PFSK-1 (cell line): ENCODE measurements at regions not wholly inside any gene's neighbourhood (a gene's known extent, or its start where the extent isn't known, plus 50 kb on each side); places are given as distances from the start of the nearest gene placed in this dataset.

Experiments
- FOXP2 ChIP-seq: optimal IDR thresholded peaks from 2 replicates; pipeline ENCODE3; 2011; ENCODE audit warnings: borderline replicate concordance, control low read depth, inconsistent platforms; ENCODE audit not compliant: insufficient read depth; ENCODE audit errors: extremely low read length, extremely low read depth
- POLR2AphosphoS5 ChIP-seq: IDR thresholded peaks from 2 replicates; pipeline ENCODE4 v1.6.1; 2012; ENCODE audit warnings: low read depth, mild to moderate bottlenecking, control low read depth, low read length, moderate library complexity
- REST ChIP-seq, 2 experiments: IDR thresholded peaks; 2 replicates each; pipeline versions ENCODE4 v1.6.1 to v1.8.0; 2011 to 2012; ENCODE audit warnings: low read depth in 2 of 2, low read length in 2 of 2, control low read depth in 1 of 2, inconsistent platforms in 1 of 2, mild to moderate bottlenecking in 1 of 2, moderate library complexity in 1 of 2; ENCODE audit not compliant: insufficient read depth in 1 of 2
- SIN3A ChIP-seq: IDR thresholded peaks from 2 replicates; pipeline ENCODE4 v1.6.1; 2012; ENCODE audit warnings: mild to moderate bottlenecking, low read length, moderate library complexity, borderline replicate concordance; ENCODE audit not compliant: insufficient read depth
- TAF1 ChIP-seq: IDR thresholded peaks from 2 replicates; pipeline ENCODE4 v1.6.1; 2012; ENCODE audit warnings: low read length, control low read depth, borderline replicate concordance; ENCODE audit not compliant: insufficient read depth

- TF ChIP-seq TAF1 (no peak), POLR2AphosphoS5 (no peak), FOXP2 (no peak), SIN3A (no peak), REST (IDR thresholded peaks at IDR 0.05; ENCODE audit: insufficient read depth in 1 of 2, low read depth in 2 of 2, low read length in 2 of 2) (no peak)
Observed at GRCh38 chr2:45301307-45302277, 292.3 kb upstream of the SIX2 start.

GRCh38 chr2:45300026-45300750 is 290.9 kb upstream of the SIX2 start:
- TF ChIP-seq POLR2AphosphoS5 (no peak), REST (IDR thresholded peaks at IDR 0.05; ENCODE audit: insufficient read depth in 1 of 2, low read depth in 2 of 2, low read length in 2 of 2) (no peak), TAF1 (no peak), SIN3A (no peak), FOXP2 (no peak)

- no peak for TF ChIP-seq TAF1
- no peak for TF ChIP-seq POLR2AphosphoS5
- no peak for TF ChIP-seq SIN3A
- no peak for TF ChIP-seq FOXP2
- TF ChIP-seq REST (IDR thresholded peaks at IDR 0.05; ENCODE audit: insufficient read depth in 1 of 2, low read depth in 2 of 2, low read length in 2 of 2), result no peak
Observed at GRCh38 chr2:45299361-45299760, 290.1 kb upstream of the SIX2 start.

GRCh38 chr2:45293182-45293581 is 283.9 kb upstream of the SIX2 start:
- TF ChIP-seq SIN3A (no peak), TAF1 (no peak), FOXP2 (no peak), POLR2AphosphoS5 (no peak), REST (IDR thresholded peaks at IDR 0.05; ENCODE audit: insufficient read depth in 1 of 2, low read depth in 2 of 2, low read length in 2 of 2) (no peak)
